NCI-H510A (cell line): ENCODE measurements at regions not wholly inside any gene's neighbourhood (a gene's known extent, or its start where the extent isn't known, plus 50 kb on each side); places are given as distances from the start of the nearest gene placed in this dataset.
A peak's percentile ranks its signal among the peaks of the same experiment; 100 is the strongest.

Source experiments
- DNase-seq: peaks from one replicate; lab custom pipeline; 2025; lab: John Stamatoyannopoulos, UW

DNA sequence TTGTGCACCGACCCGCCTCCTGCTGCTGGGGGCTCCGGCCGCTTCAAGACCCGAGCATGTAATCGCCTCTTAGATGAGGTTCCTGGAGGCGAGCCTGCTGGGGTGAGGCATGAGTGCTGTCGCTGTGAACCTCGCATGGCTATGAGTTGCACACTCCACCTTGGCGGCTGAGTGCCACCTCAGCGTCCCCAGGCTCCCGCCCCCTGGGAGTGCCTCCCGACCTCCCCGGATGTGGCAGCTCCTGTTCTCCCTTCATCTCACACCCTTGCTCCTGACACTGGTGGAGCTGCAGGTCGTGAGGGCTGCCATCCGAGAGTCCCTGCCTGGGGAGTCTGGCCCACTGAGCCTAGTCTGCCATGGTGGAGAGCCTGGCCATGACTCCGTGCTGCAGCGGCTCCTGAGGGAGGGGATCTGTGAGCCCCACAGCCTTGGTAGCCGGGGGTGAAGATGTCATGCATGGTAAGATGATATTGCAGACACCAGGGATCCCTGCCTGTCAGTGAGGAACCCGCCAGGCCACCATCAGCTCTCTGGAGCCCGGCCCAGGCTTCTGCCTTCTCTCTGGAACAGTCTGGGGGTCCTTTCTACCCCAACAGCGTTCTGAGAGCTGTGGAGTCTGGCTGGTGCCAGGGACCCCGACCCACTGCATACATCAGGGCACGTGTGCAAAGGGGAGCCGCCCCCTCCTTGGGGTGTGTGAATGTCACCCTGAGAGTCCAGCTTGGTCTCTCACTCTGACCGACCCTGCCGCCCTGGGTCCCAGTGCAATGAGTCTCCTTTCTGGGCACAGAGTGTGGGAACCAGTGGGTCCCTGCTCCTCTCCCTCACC, 61.6 kb upstream of the HS6ST1 start:
- DNase-seq, result peak; percentile 55

- DNase-seq, result no peak
Observed at GRCh38 chr2:128380961-128381938, 62.6 kb upstream of the HS6ST1 start.

- DNase-seq, result no peak
Observed at GRCh38 chr2:128384446-128384845, 65.8 kb upstream of the HS6ST1 start.

- DNase-seq, result no peak
Observed at GRCh38 chr2:128384956-128385355, 66.3 kb upstream of the HS6ST1 start.

DNA sequence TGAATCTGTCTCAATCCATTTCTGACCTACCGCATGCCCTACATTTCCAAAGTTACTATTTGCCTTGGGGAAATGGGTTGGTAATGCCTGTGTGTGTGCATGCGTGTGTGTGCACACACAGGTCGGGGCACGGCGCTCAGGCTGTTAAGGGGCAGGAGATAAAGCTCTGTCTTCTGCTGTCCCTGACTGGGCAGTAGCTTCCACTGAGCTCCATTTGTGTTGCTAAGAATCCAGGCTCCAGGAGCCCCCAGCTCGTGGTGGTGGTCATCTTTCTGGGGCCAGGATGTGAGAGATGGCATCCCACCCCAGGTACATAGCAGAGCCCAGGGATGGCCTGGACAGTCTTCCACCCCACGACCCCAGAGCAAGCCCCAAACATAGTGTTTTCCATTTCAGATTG, 66.7 kb upstream of the HS6ST1 start:
- no peak for DNase-seq

DNA sequence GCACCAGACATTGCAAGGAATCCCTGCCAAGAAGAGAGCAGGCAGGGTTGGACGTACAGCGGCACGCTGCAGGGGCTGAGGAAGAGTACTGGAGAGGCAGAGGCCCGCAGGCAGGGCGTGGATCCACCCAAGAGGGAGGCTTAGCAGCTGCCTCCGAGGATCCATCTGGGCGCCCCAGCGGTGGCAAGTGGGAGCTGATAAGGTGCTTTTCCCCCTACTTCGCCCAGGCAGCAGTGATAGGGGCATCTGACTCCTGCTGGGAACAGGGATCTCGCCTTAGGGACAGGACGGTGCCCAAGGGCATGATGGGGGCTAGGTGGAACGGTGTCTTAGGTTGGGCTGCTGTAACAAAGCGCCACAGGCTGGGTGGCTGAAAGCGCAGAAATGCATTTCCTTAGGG, 67.4 kb upstream of the HS6ST1 start:
- DNase-seq, result no peak

GRCh38 chr2:128388499-128388941, 69.9 kb upstream of the HS6ST1 start:
- DNase-seq, result no peak

DNA sequence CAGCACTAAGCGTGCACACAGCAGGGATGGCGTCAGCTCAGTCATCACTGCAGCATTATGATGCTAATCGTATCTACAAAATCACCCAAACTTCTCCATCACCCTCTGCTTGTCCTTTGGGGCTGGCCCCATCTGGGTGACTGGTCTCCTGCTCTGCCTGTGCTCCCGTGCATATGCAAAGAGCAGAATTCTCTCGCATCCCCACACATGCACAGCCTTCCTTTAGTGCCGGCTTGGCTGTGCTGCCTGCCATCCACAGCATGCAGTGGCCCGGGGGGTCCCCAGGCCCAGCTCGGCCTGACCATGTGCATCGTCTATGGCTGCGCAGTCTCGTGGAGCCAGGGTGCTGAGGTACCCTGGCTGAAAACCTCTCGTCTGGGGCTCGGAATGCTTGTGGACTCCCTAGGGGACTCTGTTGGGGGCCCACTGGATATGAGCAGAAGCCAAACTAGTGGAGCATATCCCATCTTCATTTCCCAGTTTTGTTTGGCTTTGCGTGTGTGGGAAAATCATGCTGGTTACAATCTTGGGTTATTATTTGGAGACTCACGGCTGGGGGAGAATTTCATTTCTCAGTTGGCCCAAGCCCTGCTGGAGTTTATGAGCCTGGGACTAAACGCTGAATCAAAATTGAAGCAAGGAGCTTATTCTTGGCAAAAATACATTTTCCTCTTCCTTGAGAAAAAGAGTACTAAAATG, 70.9 kb upstream of the HS6ST1 start:
- no peak for DNase-seq

- no peak for DNase-seq
Observed at GRCh38 chr2:128390256-128390990, 71.8 kb upstream of the HS6ST1 start.

DNA sequence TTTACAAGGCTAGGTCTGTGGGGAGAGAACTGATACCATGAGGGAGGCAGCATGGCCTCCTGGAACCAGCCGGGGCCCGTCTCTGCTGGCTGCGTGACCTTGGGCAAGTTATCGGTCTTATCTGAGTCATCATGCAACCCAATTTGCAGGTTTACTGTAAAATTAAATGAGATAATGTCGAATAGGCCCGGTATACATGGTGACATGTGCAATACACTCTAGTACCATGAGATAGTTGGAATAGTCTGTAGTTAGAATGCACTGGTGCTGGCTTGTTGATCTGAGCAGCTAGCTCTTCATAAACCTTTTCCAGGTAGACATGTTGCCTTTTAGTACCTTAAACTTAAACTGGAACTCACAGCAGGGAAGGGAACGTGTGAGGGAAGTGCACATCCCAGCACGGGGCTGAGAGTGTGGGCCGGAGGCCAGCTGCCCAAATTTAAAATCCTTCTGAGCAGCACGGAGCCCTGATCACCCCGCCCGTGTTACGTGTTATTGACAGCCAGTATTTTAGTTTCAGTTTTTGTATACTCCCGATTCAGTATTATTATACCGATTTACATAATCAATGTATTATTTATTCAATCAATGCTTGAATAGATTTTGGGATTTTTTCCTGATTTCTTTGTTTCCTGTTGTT, 72.4 kb upstream of the HS6ST1 start:
- DNase-seq, result no peak

DNA sequence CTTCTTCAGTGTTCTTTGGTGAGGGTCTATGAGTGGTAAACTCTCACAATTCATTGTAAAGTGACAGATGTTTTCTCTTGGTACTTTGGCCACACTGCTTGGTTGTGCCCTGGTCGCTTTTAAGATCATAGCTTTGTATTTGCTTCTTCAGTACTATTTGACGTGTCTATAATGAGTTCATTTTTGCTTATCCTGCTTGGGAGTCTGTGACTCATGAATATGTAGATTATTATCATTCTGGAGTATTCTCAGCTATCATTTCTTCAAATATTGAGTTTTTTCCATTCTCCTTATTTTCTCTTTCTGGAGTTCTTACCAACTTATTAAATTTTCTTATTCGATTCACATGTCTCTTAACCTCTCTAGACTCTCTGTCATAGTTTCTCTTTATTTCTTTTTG, 73.0 kb upstream of the HS6ST1 start:
- DNase-seq, result no peak

GRCh38 chr2:128392207-128392606, 73.5 kb upstream of the HS6ST1 start:
- DNase-seq, result no peak

- DNase-seq, result no peak
Observed at GRCh38 chr2:128394007-128394730, 75.5 kb upstream of the HS6ST1 start.

GRCh38 chr2:128395196-128395595, 76.5 kb upstream of the HS6ST1 start:
- DNase-seq, result no peak

- DNase-seq, result no peak
Observed at GRCh38 chr2:128395640-128396499, 77.2 kb upstream of the HS6ST1 start.

DNA sequence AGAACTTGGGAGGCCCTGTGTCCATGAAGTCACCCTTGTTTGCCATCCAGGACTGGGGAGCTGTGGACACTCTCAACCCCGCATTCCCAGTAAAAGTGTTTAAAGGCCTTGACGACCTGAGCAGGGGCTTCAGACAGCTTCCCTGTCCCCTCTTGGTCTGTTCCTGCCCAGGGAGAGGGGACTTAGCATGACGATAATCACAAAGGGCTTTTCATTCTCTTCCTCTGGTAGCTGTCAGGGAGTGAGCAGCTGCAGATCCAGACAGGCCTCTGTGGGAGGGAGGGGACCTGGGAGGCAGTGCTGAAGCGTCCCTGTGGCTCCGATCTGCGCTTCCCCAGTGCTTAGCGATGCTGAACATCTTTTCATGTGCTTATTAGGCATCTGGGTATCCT, 77.8 kb upstream of the HS6ST1 start:
- peak; percentile 36 for DNase-seq

DNA sequence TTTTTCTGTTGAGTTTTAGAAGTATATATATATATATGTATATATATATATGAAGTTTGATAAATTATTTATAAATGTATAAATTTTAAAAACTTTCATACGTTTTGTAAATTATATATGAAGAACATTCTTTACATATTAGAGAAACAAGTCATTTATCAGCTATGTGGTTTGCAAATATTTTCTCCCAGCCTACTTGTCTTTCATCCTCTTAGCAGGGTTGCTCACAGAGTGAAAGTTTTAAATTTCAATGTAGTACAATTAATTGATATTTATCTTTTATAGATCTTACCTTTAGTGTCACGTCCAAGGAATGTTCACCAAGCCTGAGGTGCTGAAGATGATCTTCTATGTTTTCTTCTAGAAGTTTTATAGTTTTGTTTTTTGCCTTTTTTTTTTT, 78.3 kb upstream of the HS6ST1 start:
- no peak for DNase-seq

GRCh38 chr2:128399256-128399655, 80.6 kb upstream of the HS6ST1 start:
- no peak for DNase-seq

GRCh38 chr2:128399690-128400291, 81.1 kb upstream of the HS6ST1 start:
- no peak for DNase-seq
